ENCODE measurements at regions not wholly inside any gene's neighbourhood (a gene's known extent, or its start where the extent isn't known, plus 50 kb on each side); places are given as distances from the start of the nearest gene placed in this dataset.
A peak's percentile ranks its signal among the peaks of the same experiment; 100 is the strongest.

GRCh38 chr2:36266536-36267121, 88.9 kb upstream of the CRIM1 start:
- Mint-ChIP-seq H3K27me3 (ENCODE audit: insufficient read depth, low read depth) (peaks cover 3% of the 10 kb centered on the region), H3K27ac (no peak overlapping the region), H3K36me3 (peaks cover 8% of the 10 kb centered on the region), H3K4me1 (peaks cover 21% of the 10 kb centered on the region), H3K4me3 (no peak overlapping the region), H3K9me3 (peaks cover 29% of the 10 kb centered on the region)
- Histone ChIP-seq H3K4me3 (no peak overlapping the region), H3K9ac (no peak overlapping the region), H3K79me2 (ENCODE audit: low read depth) (no peaks in the 10 kb centered on the region), H3K36me3 (no peaks in the 10 kb centered on the region), H3K4me2 (no peak overlapping the region), H4K20me1 (ENCODE audit: low read depth) (no peaks in the 10 kb centered on the region), H2AFZ (replicated peaks) (no peak overlapping the region), H3K4me1 (peaks cover 14% of the 10 kb centered on the region), H3K27me3 (peaks cover 32% of the 10 kb centered on the region), H3K27ac (no peak overlapping the region), H3F3A (ENCODE audit: low read depth) (peaks cover 4% of the 10 kb centered on the region), H3K9me3 (ENCODE audit: low read depth) (no peaks in the 10 kb centered on the region)
- TF ChIP-seq EZH2phosphoT487 (IDR thresholded peaks at IDR 0.05): no peak
- TF ChIP-seq EZH2 (IDR thresholded peaks at IDR 0.05): no peak
- no peak for TF ChIP-seq CTCF (IDR thresholded peaks at IDR 0.05)
- peak; percentile 34 for DNase-seq (ENCODE audit: low spot score)

- Mint-ChIP-seq H3K36me3 (peaks cover 5% of the 10 kb centered on the region), H3K27ac (no peak overlapping the region), H3K4me1 (no peaks in the 10 kb centered on the region), H3K27me3 (ENCODE audit: insufficient read depth, low read depth) (peaks cover 3% of the 10 kb centered on the region), H3K4me3 (no peak overlapping the region), H3K9me3 (peaks cover 18% of the 10 kb centered on the region)
- H3K79me2 ChIP-seq (ENCODE audit: low read depth): no peaks in the 10 kb centered on the region
- no peak overlapping the region for H3K4me3 ChIP-seq
- H3K36me3 ChIP-seq: no peaks in the 10 kb centered on the region
- H4K20me1 ChIP-seq (ENCODE audit: low read depth): no peaks in the 10 kb centered on the region
- TF ChIP-seq EZH2 (IDR thresholded peaks at IDR 0.05): no peak
- no peak for TF ChIP-seq EZH2phosphoT487 (IDR thresholded peaks at IDR 0.05)
- TF ChIP-seq CTCF (IDR thresholded peaks at IDR 0.05): no peak
- no peak overlapping the region for H3K27ac ChIP-seq
- H3K4me1 ChIP-seq: no peaks in the 10 kb centered on the region
- DNase-seq (ENCODE audit: low spot score): no peak
- H3K9ac ChIP-seq: no peak overlapping the region
- H3K9me3 ChIP-seq (ENCODE audit: low read depth): no peaks in the 10 kb centered on the region
- no peaks in the 10 kb centered on the region for H3F3A ChIP-seq (ENCODE audit: low read depth)
- H3K27me3 ChIP-seq: no peaks in the 10 kb centered on the region
- H2AFZ ChIP-seq (replicated peaks): no peak overlapping the region
- no peak overlapping the region for H3K4me2 ChIP-seq
Measured at GRCh38 chr2:36262581-36262980, 93.0 kb upstream of the CRIM1 start.

- H3F3A ChIP-seq (ENCODE audit: low read depth): no peaks in the 10 kb centered on the region
- no peaks in the 10 kb centered on the region for H4K20me1 ChIP-seq (ENCODE audit: low read depth)
- H3K4me1 ChIP-seq: no peaks in the 10 kb centered on the region
- H3K27ac ChIP-seq: no peak overlapping the region
- Mint-ChIP-seq H3K4me3 (no peak overlapping the region), H3K9me3 (no peaks in the 10 kb centered on the region), H3K36me3 (no peaks in the 10 kb centered on the region), H3K4me1 (peaks cover 7% of the 10 kb centered on the region), H3K27ac (no peak overlapping the region), H3K27me3 (ENCODE audit: insufficient read depth, low read depth) (peaks cover 2% of the 10 kb centered on the region)
- no peak overlapping the region for H3K9ac ChIP-seq
- no peaks in the 10 kb centered on the region for H3K27me3 ChIP-seq
- H3K36me3 ChIP-seq: no peaks in the 10 kb centered on the region
- no peak for TF ChIP-seq EZH2phosphoT487 (IDR thresholded peaks at IDR 0.05)
- TF ChIP-seq EZH2 (IDR thresholded peaks at IDR 0.05): no peak
- no peak for TF ChIP-seq CTCF (IDR thresholded peaks at IDR 0.05)
- no peak for DNase-seq (ENCODE audit: low spot score)
- no peak overlapping the region for H2AFZ ChIP-seq (replicated peaks)
- no peak overlapping the region for H3K4me2 ChIP-seq
- no peak overlapping the region for H3K4me3 ChIP-seq
- H3K9me3 ChIP-seq (ENCODE audit: low read depth): no peaks in the 10 kb centered on the region
- no peaks in the 10 kb centered on the region for H3K79me2 ChIP-seq (ENCODE audit: low read depth)
Measured at GRCh38 chr2:36255863-36256262, 99.7 kb upstream of the CRIM1 start.

All from neural progenitor cell (in vitro differentiated cells).